Stimulated activated CD4-positive, alpha-beta T cell treated with anti-CD3 and anti-CD28 coated beads, Interleukin-12 subunit alpha, Interleukin-12 subunit beta, amount 100 ng/mL, for 48 hours (primary cell): ENCODE measurements at regions not wholly inside any gene's neighbourhood (a gene's known extent, or its start where the extent isn't known, plus 50 kb on each side); places are given as distances from the start of the nearest gene placed in this dataset.
"Not testable (repeated sequence)": the region's sequence is repeated elsewhere in the genome, so short reads cannot be mapped to it uniquely, and the experiment has no call there.

Experiments
- DNase-seq, 3 donors: peaks; one replicate each; pipeline ENCODE4 v3.0.0-alpha.2; 2020; ENCODE audit warnings: low read depth in 2 of 3, low spot score in 1 of 3

DNA sequence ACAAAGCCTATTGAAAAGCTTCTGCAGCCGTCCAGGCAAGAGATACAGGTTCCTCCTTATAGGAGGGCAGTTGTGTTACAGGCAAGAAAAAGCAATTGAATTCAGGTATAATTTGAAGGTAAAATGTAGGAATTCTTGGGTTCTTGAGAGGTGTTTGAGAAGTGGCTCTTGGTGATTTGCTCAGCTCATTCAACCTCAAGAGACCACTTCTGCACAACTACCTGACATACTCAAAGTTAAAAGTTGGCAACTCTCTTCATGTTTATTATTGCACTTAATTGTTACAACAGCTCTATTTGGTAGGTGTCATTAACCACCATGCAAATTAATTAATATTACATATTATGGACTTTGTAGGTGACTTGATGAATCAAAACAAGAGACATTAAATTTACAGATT is 753.2 kb downstream of the ADCYAP1 start:
- DNase-seq, result no peak

DNA sequence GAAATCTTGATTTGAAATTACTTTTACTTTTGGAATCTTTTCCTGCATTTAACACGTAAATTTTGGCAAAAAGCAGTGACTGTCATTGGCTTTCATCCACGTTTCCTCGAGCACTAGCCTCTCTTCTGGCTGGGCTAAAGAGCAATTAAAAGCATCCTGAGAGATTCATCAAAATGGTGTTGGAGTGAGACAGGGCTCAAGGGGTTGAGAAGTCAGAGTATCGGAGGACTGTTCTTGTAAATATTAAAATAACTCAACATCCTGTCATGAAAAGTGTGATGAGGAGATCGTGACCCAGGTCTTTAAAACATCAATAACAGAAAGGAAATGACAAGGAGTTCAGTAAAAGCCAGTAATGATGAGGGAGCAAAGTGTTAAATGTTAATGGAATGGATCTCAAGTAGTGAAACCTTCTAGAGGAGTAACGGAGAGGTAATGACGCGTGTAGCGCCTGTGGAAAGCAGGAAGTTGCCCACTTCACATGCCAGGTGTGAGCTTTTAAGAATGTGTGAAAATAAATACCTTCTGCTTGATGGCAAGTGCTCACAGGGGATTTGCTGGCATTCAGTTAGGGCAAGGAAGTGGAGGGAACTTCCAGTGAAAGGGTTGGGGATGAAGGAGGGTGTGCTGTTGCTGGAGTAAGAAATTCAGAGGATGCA is 754.4 kb downstream of the ADCYAP1 start:
- DNase-seq, result no peak

DNA sequence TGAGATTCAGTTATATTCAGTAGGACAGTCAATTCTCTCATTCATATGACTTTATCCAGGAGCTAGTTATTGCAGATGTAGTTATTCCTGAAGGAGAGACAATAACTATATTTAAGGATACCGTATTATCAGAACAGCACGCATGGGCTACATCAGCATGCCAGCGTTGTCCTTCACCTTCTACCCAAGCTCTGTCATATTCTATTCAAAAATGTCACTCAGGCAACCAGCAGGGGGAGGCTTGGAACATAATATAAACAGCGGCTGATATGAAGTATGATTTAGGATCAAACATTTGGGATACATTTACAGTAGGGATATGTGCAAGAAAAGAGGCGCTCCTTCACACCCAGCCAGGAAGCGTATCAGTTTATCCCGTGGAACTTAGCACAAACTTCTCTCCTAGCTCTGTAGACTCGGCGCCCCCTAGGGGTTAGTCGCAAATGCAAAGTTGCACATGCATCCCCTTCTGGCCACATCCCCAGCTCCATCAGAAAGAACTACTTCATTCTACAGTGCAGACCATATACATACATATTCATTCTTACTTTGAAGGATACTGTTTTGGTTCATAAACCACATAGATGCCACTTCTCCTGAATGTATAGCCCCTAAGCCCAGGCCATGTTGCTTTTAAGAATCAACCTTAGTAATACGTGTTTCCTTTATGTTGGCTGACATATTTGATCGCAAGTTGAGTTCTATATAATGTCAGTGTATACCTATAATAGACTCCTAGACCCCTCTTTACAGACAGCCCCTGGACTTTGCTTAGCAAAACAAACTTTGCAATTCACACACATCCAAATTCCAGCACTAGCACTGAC is 759.4 kb downstream of the ADCYAP1 start:
- DNase-seq, result peak; percentile 5 to 24 (median 10)

DNA sequence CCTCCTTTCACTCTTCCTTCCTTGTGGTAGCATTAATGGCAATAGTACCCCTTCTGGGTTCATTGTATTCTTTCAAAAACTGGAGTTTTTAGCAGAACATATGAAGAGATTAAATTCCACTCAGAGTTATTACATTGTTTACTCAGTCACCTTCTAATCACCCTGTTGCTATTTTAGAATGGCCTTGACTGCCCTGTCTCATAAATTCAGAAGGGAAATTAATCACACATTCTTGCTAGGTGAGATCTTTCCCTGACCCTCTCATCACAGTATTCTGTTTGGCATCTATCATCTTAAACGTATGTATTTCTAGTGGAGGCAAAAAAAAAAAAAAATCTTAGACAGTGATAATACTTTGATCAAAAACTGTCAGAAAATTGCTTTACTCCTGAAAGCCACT is 760.4 kb downstream of the ADCYAP1 start:
- DNase-seq, result no peak

DNA sequence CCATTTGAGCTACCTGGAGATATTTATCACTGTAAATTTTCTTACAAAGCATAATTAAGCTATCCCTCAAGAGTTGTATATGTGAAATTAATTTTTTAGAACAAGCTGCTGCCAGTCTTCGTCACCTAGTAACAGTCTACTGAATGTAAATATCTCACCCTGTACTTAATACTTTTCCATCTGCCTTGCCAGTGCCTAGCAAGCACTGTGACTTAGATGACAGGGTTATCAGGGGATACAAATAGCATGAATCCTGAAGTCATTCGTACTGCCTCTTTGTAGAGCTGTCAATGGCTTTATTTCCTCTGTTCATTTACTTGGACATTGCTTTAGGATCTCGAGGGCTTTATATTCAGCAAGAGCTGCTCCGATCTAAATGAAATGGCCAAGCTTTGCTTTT is 763.6 kb downstream of the ADCYAP1 start:
- no peak for DNase-seq

DNA sequence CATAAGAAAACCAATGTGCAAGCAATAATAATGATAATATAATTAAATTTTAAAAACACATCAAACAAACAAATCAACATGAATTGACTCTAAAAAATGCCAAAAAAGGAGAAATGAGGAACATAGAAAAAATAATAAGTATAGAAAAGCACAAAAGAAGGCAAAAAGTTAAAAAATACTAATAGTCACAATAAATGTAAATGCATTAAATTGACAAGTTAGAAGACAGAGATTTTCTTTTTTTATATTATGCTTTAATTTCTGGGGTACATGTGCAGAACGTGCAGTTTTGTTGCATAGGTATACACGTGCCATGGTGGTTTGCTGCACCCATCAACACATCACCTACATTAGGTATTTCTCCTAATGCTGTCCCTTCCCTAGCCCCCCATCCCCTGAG is 767.0 kb downstream of the ADCYAP1 start:
- not testable (repeated sequence) for DNase-seq

DNA sequence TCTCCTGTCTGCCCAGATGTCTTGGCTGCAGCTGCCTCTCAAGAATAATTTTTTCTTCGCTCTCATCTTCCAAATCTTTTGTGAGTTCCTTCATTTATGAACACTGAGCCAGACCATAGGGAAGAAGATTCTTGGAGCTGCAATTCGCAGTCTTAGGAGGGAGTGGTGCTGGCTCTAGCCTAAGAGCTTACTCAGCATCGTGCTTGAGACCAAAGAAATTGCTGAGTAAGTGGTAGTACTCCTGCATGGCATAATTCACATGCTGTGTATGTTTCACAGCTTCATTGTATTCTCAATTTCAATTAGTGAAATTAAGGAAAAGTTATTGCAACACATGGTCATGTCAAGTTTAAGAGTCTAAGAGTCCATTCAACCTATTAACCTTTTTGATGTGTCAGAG is 771.7 kb downstream of the ADCYAP1 start:
- no peak for DNase-seq

DNA sequence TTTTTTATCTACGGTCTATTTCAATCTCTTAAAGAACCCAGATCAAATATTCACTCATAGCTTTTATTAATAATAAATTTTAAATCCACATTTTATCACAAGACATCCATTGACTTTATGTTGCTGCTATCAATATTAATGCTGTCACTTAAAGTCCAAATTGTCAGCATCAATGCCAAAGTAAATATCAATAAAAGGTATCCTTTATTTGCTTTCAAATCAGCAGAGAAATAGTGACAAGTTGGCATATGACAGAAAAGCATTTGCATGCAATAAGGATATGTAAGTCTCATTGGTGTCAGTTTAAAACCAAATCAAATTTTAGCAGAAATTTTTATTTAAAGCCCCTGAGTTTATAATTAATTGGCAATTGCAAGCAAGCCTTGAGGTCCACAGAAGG is 775.4 kb downstream of the ADCYAP1 start:
- no peak for DNase-seq

DNA sequence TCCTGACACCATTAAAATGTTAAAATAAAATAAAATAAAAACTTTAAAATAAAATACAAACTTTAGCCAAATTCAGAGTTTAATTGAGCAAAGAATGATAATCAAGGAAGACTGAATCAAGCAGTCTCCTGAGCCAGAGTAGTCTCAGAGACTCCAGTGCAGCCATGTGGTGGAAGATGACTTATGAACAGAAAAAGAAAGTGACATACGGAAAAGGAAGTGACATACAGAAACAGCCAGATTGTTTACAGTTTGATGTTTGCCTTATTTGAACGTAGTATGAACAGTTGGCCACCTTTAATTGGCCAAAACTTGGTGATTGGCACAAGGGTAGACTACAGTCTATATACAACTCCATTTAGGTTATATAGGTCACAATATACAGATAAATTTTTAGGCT is 787.2 kb downstream of the ADCYAP1 start:
- DNase-seq, result no peak

DNA sequence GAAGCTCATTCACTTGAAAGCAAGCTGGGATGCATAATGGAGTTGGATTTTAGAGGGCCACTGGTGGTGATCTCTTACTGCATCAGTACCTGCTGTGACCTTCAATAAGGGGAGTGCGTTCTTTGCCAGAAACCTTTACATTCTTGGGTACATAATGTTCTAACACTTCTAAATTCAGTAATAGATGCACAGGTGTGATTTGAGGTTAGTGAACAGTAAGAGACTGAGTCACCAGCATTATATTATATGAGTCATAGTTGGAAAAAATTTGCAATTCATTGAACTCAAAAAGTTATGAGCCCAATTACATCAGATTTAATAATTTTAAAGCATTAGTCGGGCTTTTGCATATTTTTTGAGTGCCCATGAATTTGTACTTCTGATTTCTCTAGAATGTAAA is 803.3 kb downstream of the ADCYAP1 start:
- DNase-seq, result no peak

DNA sequence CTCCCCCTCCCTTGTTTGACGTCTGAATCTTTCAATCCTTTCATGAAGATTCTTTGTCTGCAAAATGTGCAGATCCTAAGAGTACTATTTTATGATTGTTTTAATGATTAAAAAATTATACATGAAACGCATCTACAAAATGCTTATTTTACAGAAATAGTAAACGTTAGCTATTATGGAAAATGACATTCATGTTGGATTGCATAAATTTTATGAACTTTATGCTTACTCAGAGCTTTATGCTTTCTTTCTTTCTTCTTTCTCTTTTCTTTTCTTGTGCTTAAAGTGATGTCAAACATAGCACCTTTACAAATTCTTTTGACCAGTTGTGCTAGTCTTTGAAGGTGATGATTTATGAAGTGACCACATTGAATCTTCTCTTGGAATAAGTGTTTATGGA is 805.4 kb downstream of the ADCYAP1 start:
- no peak for DNase-seq

DNA sequence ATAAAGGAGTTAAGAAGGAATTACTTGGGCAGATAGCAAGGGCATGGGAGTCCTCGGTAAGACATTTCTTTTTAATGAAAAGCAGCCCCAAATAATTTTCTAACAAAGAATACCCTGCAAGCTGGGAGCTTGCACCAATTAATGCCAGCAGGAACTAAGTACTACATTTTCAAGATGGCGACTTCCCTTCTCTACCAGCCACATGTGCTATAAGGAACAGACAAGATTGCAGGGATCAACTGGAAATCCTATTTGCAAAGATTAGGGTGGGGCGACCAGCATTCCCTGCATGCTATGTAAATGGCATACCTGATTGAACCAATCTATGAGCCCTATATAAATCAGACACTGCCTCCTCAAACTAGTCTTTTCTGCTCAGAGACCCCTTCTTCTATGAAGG is 827.5 kb downstream of the ADCYAP1 start:
- DNase-seq, result no peak

DNA sequence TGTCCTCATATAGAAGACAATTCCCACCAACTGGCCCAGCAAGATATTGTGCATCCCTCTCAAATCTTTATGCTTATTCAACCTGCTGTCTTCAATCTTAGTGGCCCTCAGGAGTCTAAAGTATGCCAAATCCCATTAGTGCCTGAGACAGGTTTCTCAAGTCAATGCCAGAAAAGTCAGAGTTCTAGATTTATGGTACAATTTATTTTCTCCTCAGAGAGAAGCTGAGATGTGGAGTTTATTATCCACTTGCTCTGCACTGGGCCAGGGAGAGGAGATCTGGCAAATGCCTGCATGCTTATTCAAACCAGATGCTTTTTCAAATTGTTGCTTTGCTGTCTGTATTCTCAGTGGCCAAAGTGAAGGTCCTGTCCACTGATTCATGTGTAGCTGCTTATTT is 825.2 kb downstream of the METTL4 start:
- no peak for DNase-seq

DNA sequence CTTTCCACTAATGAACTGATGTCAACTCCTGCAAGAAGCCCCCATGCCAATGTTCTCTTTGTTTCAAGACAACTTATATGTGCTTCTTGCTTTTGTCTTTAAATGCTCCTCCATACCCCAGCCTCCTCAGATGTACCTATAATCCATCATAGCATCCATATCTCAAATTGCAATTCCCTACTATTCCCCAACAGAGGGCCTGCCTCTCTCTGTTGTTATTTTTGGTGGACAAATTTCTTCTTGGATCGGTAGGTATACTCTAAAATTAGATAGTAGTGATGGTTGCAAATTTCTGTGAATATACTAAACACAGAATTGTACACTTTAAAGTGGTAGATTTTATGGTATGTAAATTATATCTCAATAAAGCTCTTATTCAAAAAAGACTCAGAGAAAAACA is 820.1 kb downstream of the METTL4 start:
- DNase-seq, result no peak

DNA sequence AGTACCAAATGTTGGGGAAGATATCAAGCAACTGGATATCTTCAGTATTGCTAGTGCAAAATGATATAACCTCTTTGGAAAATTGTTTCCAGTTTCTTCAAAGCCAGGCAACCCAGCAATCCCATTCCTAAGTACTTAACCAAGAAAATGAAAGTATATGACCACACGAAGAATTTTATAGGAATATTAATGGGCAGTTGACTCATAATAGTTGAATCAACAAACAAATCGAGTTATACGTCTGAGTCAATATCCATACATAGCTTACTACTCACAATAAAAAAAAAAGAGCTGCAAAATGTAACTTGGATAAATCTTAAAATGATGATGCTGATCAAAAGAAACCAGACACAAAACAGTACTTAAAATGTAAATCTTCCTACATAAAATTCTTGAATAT is 810.4 kb downstream of the METTL4 start:
- DNase-seq, result no peak

DNA sequence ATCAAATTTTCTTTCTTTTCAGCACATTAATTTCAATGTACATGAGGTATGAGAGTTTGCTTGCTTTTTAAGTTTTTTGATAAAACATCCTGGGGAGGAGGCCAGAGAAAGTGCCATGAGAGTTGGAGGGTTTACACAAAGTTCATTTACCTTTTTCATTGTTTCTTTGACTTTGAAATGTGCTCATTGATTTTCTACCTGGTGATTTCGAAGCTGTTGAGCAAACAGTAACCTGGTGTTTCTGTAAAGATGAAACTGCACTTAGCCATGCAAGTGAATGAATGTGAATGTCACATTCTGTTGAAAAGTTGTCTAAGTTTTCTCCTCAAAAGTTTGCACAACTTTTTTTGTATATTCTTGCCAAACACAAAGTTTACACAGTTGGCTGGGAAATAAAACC is 797.0 kb downstream of the METTL4 start:
- DNase-seq, result no peak

DNA sequence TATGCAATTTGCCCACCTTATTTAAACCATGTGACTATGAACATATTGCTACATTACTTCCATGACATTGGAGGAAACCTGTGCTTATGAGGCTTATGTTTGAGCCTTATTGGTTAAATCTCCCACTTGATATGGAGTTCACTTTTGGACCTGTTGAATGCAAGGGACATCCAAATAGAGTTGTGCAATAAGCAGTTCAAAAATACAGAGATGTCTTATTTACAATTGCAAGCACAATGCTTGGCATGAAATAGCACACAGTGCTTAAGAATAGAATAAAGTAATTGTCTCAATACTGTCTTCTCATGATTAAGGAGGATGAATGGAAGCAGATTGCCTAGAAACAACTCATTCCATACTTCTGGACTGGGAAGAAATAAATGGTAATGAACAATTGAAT is 793.5 kb downstream of the METTL4 start:
- no peak for DNase-seq

DNA sequence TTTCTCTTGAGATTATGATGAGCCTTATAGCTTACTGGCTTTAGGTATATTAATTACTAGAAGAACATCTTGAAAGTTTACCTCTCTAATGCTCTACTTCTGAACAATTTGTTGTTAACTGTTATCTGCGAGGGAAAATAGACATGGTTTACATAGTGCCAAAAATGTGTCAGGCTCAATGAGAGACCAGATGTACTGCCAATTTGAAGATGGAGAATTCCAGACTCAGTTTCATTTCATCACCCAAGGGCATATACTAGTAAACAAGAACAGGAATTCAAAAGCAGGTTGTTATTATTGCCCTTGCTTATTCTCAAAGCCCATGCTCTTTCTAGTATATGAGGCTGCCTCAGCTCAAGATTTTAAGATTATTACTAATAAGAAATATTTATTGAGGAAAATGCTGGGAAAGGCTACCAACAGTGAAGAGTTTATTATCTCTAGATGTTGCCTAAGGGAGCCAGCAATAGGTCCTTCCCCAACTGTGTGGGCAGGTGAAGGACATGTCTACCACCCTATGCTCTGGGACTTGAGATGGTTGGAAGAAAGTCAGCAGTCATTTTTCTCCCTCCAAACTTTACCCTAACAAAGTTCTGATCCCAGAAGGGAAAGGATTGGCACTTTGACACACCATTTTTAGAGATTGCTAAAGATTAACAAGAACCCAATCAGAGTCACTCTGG is 792.7 kb downstream of the METTL4 start:
- no peak for DNase-seq

DNA sequence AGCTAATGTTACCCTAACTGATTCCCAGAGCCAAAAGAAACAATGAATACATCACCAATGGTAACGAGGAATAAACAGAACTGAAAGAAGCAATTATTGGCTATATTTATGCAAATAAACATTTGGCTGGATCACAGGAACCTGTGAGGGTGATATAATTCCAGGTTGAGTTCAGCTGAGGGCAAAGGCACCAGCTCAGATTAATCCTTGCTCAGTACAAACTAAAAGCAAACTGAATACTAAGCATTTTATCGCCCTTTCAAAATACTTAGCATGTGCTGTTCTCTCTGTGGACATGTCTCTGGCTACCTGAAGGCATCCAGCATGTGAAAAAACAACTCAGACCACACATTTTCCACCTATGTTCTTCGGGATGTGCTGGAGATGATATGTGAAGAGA is 791.7 kb downstream of the METTL4 start:
- DNase-seq, result no peak

DNA sequence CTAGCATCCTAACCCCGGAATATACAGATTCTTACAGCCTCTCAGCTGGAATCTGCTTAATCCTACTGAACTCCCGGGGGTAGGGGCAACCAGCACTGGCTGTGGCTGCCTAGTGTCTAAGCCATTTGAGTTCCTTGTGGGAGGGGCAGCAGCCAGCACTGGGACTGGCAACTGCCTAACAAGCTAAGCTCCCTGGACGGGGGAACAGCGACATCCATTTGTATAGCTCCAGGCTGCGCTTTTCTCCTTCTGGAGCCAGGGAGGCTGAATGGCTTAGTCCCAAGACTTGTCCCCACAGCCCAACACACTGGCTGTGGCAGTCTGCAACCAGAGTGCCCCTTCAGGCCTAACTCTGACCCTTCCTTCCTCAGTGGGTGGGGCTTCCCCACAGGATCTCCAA is 787.2 kb downstream of the METTL4 start:
- no peak for DNase-seq

DNA sequence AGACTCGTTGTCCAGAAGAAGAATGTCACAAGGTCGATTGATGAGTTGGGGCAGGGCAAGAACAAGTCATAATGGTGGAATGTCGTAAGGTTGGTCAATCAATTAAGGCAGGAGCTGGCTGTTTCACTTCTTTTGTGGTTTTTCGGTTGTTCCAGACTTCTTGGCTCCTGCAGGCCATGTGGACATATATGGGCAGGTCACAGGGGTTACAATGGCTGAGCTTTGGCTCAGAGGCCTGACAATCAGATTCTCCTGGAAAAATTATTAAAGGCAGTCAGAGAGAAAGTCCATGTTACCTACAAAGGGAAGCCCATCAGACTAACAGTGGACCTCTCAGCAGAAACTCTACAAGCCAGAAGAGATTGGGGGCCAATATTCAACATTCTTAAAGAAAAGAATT is 785.3 kb downstream of the METTL4 start:
- DNase-seq, result not testable (repeated sequence)

DNA sequence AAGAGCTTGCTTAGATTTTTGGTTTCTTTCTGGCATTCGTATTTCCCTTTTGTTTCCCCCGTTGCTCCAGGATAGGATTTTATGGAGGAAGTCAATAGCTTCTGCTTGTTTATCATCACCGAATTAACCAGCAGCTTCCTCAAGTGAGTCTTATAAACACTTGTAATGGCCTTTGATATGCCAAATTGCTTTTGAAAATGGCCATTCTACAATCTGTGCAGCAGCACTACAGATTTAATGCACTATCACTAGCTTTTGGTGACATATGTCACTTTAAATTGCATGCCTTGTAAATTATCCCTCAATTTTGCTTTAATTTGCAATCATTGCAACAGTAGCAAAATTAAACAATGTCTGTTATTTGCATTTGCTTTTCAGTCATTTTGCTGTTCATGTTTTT is 774.7 kb downstream of the METTL4 start:
- DNase-seq, result no peak
